HG03196 (cell line): ENCODE measurements at regions not wholly inside any gene's neighbourhood (a gene's known extent, or its start where the extent isn't known, plus 50 kb on each side); places are given as distances from the start of the nearest gene placed in this dataset.
"Not testable (repeated sequence)": the region's sequence is repeated elsewhere in the genome, so short reads cannot be mapped to it uniquely, and the experiment has no call there.

Experiments
- ATAC-seq: cut with Tn5 transposase; IDR thresholded peaks from one replicate; pipeline ENCODE4 v1.9.1; 2021; ENCODE audit not compliant: unreplicated experiment

DNA sequence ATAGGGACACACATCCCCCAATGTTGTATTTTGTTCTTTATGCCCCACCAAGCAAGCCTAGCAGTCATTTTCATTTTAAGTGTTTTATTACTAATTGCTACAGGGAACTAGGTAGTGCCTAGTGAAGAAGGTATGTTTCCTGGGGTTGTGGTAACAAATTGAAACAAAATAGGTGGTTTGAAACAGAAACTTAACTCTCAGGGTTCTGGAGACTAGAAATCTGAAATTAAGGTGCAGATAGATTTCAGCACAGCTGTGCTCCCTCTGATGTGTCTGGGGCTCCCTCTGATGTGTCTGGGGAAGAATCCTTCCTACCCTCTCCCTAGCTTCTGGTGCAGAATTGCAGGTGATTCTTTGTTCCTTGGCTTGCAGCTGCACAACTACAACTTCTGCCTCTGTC is 390.1 kb downstream of the ZFHX3 start:
- peak; percentile 87 for ATAC-seq

DNA sequence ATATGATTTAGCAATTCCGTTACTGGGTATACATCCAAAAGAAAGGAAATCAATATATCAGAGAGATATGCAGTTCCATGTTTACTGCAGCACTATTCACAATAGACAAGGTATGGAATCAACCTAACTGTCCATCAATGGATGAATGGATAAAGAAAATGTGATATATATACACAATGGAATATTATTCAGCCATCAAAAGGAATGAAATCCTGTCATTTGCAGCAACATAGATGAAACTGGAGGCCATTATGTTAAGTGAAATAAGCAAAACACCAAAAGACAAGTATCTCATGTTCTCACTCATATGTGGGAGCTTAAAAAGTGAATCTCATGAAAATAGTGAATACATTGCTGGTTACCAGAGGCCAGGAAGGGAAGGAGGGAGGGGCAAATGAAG is 390.8 kb downstream of the ZFHX3 start:
- no peak for ATAC-seq

DNA sequence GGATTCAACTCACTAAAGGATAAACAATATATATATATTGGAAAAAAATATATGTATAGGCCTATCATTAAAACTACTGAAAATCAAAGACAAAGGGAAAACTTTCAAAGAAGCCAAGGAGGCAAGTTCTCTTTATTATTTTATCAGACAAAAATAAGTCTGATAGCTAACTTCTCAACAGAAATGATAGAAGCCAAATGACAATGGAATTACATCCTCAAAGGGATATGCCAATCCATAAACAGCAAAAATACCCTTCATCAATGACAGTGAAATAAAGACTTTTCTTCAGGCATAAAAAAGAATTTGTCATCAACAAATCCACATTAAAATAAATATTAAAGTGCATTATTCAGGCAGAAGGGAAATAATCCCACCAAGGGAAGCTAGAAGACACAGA is 393.4 kb downstream of the ZFHX3 start:
- no peak for ATAC-seq

DNA sequence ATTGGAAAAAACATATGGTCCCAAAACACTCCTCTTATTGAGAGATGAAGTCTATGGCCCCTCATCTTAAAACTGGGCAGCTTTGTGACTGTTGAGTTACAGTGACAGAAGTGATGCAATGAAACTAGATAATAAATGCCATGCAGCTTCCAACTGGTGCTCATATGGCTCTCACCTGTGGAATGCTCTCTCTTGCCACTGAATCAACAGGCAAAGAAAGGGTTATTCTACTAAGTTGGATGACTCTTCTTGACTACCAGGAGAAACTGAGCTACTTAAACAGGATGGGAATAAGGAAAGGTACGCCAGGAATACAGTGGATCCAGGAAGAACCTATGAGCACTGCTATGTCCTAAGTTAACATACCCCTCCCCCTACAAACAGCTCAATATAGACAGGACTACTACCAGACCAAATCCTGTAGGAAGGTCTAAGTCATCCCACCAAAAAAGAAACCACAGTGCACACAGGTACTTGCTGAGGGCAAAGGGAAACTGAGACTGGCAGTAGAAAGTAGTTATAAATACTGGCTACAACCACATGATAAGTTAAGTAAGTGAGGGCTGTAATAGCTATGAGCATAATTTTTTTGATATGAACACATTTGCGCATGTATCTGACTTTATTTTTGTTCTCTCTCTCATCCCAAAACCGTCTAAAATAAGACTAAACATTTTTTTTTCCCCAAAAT is 398.5 kb downstream of the ZFHX3 start:
- peak; percentile 57 for ATAC-seq

DNA sequence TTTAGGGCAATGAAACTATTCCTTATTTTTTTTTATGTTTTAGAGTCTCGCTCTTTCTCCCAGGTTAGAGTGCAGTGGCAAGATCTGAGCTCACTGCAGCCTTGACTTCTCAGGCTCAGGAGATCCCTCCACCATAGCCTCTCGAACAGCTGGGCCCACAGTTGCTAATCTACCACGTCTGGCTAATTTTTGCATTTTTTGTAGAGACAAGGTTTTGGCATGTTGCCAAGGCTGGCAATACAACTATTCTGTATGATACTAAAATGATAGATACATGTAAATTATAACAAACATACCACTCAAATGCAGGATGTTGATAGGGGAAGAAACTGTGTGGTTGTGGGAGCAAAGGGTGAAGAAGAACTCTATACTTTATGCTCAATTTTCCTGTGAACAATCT is 401.3 kb downstream of the ZFHX3 start:
- no peak for ATAC-seq

DNA sequence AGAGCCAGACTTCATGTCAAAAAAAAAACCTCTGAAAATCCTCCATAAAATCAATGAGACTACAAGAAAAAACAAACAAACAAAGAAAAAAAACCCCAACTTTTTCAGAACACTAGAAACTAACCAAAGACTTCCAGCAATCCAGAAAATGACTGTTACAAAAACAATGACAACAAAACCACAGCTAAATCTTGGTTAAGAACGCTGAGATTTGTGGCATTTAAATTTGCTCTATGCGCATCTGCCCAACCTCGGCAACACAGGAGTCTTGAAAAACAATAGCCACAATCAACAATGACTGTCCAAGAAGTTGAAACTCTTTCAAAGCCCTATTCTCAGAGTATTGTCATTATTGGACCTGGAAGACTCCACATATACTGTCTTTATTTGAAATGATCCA is 402.4 kb downstream of the ZFHX3 start:
- no peak for ATAC-seq

DNA sequence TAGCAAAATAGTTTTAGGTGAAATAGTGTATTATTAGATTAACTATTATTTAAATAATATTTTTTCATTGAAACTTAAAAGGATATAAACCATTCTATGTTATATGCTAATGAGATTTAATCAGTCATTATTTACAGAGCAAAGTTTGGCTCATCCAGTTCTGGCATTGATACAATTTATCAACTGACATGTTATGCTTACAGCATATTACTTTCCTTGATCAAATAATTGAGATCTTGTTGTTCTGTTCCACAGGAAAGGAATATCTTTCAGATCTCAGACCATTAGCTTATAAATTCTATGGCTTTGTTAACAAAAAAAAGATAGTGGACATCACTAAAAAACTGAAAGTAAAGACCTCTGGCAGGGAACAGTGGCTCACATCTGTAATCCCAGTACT is 403.0 kb downstream of the ZFHX3 start:
- ATAC-seq, result no peak

DNA sequence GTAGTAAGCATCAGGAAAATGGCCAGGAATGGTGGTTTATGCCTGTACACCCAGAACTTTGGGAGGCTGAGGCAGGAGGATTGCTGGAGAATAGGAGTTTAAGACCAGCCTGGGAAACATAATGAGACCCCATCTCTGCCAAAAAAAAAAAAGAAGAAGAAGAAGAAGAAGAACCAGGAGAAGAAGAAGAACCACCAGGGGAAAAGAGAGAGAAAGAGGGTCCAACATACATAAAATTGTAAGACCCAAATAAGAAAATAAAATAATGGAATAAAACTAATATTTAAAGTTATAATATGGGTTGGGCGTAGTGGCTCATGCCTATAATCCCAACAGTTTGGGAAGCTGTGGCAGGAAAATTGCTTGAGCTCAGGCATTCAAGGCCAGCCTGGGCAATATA is 408.4 kb downstream of the ZFHX3 start:
- ATAC-seq, result no peak

DNA sequence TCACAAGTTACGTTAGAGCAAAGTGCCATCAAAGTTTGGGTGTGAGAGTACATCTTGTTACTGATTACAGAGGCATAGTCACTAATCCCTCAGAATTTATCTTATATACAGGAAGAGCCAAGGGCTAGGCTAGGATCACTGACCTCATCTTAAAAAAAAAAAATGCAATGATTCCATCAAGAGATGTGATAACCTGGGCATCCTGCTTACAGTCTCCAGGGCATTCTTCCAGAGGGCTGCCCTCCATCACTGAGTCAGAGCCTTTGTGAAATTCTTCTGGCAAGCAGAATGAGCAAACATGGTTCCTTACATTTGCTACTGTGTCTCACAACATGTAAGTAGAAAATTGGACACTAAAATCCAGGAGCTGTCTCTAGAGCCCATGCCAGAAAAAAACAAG is 410.6 kb downstream of the ZFHX3 start:
- no peak for ATAC-seq

DNA sequence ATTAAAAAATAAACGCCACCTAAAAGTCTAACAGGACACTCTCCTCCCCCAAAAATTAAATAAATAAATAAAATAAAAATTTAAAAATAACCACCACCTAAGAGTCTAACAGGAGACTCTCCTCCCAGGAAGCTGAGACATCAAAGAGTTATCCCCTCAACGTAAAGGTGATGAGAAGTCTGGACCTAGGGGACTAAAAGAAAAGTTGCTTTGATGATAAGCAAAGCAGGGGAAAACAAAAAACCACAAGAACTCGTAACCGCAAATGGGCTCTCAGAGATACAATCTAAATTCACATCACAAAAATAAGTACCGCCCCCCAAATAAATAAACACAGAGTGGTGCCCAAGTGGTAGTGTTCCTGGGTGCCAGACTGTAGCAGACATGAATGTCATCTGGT is 412.2 kb downstream of the ZFHX3 start:
- no peak for ATAC-seq

DNA sequence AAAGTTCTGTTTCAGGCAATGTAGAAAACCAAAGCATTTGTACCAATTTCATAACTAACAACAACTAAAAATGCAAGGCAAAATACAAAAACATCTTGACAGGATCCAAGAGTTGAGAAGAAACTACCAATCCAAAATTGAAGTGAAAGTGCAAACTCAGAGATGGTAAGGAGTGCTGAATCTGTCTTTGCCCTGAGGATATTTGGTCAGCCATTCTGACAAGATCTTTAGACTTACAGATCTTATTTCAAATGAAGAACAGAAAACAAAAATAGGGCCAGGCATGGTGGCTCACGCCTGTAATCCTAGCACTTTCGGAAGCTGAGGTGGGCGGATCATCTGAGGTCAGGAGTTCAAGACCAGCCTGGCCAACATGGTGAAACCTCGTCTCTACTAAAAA is 412.8 kb downstream of the ZFHX3 start:
- no peak for ATAC-seq

DNA sequence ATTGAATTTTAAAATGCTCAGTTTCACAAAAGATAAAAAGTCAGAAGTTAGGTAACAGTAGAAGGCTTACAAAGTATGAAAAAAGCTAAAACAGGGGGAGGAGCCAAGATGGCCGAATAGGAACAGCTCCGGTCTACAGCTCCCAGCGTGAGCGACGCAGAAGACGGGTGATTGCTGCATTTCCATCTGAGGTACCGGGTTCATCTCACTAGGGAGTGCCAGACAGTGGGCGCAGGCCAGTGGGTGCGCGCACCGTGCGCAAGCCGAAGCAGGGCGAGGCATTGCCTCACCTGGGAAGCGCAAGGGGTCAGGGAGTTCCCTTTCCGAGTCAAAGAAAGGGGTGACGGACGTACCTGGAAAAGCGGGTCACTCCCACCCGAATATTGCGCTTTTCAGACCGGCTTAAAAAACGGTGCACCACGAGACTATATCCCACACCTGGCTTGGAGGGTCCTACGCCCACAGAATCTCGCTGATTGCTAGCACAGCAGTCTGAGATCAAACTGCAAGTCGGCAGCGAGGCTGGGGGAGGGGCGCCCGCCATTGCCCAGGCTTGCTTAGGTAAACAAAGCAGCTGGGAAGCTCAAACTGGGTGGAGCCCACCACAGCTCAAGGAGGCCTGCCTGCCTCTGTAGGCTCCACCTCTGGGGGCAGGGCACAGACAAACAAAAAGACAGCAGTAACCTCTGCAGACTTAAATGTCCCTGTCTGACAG is 420.6 kb downstream of the ZFHX3 start:
- ATAC-seq, result not testable (repeated sequence)

DNA sequence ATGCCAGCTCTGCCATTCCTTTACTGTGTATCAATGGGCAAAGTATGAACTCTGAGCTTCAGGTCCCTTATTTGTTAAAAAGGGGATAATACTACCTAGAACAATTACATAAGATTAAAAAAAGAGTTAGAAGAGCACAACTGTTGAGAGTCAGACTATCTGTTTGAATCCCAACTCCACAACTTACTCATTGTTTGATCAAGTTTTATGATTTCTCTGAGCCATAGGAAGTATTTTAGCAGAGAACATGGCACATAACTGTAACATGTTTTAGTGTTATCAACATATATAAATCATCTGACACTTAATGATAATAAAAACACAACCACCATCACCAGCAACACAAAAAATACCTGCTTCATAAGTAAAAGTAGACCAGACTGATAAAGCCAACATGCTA is 421.3 kb downstream of the ZFHX3 start:
- ATAC-seq, result no peak

DNA sequence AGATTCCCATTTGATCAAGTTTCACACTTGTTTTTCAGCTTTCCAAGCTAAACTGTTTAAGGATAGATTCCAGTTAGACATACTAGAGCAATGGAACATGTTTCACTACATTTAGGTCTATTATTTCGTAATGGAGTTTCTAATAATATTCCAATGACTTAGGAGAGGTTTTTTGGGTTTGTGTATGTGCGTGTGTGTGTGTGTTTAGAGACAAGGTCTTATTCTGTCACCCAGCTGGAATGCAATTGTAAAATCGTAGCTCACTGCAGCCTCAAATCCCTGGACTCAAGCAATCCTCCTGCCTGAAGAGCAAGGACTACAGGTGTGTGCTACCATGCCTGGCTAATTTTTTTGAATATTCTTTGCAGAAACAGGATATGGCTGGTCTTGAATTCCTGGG is 426.3 kb downstream of the ZFHX3 start:
- ATAC-seq, result no peak

DNA sequence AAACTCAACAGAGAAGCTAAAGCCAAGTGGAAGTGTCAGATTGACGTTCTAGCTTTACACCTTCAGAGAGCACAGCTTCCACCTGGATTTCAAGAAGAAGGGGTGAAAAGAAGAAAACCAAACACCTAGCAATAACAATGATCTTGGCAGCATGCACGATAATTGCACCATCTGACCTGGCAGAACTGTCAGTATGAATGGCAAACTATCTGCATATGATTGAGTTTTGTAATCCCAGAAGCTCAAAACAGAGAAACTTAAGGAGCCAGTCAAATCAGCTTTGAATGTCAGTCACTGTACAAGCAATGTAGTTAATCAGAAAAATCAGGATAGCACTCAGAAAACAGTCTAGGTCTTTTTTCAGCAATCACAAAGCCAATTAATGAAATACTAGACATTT is 427.1 kb downstream of the ZFHX3 start:
- no peak for ATAC-seq

DNA sequence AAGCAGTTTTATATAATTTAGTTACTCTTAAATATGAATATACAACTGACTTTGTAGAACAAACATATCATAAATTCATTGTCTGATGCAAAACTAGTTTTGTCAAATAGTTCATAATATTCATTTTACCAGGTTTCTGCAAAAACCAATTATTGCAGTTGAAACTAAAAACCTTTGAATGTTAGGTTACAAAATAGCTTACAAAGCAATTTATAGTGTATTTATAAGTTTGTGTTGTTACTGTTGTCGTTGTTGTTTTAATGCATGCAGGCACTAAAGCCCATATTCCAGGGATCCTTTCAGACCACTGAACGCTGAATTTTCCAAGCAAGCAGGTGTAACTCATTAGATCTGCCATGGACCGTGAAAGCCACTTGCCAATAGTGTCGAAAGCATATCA is 427.6 kb downstream of the ZFHX3 start:
- ATAC-seq, result no peak

DNA sequence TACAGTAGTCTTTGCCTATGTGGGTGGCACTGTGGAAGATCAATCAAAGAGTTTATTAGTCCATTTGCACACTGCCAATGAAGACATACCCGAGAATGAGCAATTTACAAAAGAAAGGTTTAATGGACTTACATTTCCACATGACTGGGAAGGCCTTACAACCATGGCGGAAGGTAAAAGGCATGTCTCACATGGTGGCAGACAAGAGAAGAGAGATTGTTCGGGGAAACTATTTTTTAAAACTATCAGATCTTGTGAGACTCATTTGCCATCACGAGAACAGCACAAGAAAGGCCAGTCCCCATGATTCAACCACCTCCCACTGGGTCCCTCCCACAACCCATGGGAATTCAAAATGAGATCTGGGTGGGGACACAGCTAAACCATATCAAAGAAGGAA is 432.1 kb downstream of the ZFHX3 start:
- no peak for ATAC-seq

DNA sequence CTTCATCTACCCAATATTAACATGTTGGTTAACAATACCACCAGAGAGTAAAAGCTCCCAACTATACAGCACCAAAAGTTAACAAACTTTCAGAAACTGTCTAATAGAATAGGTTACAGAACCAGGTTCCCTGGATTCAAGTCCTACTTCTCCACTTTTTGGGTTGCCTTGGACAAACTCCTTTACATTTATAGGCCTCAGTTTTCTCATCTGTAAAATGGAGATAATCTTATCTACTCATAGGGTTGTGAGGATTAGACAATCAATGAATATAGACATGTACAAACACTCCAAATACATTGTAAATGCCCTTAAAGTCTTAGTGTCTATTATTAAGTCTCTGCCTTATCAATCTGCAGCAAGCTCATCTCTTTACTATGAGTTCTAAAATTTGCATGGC is 435.2 kb downstream of the ZFHX3 start:
- ATAC-seq, result no peak

DNA sequence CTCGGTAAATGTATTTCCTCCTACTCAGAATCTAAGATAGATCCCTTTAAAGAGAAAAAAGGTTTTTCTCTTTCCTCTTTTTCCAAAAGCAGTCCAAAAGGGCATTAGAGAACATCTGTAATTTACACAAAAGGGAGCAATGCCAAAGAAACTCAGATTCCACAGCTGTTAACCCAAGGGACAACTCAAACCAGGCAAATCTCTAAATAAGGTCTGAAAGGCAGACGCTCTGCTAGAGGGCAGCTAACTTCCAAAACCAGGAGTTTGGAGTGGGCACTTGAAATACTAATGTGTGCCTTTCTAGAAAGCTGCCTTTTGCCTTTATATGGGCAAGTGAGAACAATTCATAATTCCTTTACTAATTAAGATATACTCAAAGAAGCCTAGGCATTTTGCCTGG is 435.7 kb downstream of the ZFHX3 start:
- ATAC-seq, result no peak

DNA sequence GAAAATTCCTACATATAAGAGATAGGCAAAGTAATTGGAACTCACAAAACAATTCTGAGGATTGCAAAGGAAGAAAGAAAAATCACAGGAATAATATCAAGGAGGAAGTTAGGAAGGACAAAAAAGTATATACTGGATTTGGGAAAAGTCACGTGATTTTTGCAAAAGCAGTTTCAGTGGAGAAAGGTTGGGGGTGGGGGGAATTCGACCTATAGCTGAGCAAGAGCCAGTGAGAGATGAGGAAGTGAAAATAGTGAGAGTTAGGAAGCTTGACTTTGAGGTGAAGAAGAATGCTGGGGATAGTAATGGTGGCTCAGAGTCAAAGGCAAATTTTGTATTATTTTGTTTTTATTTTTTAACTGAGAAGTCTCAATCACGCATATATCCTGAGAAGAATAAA is 438.0 kb upstream of the PMFBP1 start:
- no peak for ATAC-seq

DNA sequence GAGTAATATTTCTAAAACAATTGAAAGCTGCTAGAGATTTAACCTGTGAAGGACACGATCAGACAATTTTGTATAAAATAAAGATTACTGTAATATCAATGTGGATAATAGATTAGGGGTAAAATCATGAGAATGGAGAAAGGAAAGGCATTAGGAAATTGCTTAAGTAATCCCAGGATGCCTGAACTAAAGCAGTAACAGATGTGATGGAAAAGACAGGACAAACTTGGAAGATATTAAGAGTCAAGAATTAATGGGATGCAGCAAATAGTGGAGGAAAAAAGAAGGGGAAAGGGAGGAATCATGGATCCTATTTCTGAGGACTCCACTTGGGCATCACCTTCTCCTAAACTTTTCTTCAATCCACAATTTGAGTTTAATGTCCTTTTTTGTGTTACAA is 437.1 kb upstream of the PMFBP1 start:
- ATAC-seq, result no peak

DNA sequence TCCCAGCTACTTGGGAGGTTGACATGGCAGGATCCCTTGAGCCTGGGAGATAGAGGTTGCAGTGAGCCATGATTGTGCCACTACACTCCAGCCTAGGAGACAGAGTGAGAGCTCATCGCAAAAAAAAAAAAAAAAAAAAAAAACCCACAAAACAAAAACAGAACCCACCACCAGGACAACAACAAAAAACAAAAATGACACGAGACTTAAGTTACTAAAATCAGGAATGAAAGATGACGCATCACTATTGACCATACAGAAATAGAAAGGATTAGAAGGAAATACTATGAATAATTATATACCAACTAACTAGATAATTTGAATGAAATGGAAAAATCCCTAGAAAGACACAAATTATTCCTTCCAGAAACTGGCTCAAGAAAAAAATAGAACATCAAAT is 432.4 kb upstream of the PMFBP1 start:
- peak; percentile 63 for ATAC-seq

DNA sequence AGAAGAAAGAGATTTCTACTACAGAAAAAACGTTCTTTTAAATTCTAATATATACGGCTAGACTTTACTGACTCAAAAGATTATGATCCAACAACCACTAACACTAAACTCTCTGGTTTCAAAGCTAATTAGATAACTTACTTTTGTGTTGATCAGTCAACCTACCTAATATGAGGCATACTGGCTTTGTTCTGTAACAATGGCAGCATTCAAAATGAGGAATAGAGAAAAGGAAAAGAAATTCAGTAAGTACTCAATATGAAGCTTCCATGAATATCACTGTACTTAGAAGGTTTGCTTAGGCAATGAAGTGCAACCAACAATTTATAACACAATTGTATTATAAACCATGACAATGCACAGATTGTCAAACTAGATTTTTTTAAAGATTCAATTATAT is 430.5 kb upstream of the PMFBP1 start:
- no peak for ATAC-seq
